Stimulated activated memory B cell treated with anti-CD40 and anti-IgM and Interleukin-4, amounts not matched to agents 10 μg/mL and 1 μg/mL and 100 μg/mL, for 72 hours (primary cell): ENCODE measurements at regions not wholly inside any gene's neighbourhood (a gene's known extent, or its start where the extent isn't known, plus 50 kb on each side); places are given as distances from the start of the nearest gene placed in this dataset.

Experiments used
- ATAC-seq: fragments of 150-1000 bp; cut with Tn5 transposase; 2 replicates; pipeline ENCODE4 v1.10.0; 2021
- H3K27ac Mint-ChIP-seq: one replicate; pipeline ENCODE4 v1.8.0; 2022; ENCODE audit warnings: mild to moderate bottlenecking, mixed read lengths
- H3K27me3 Mint-ChIP-seq: one replicate; pipeline ENCODE4 v1.8.0; 2022; ENCODE audit warnings: mixed read lengths
- H3K36me3 Mint-ChIP-seq: one replicate; pipeline ENCODE4 v1.8.0; 2022; ENCODE audit warnings: mixed read lengths
- H3K4me1 Mint-ChIP-seq: one replicate; pipeline ENCODE4 v1.8.0; 2022; ENCODE audit warnings: mixed read lengths
- H3K4me3 Mint-ChIP-seq: one replicate; pipeline ENCODE4 v1.8.0; 2022; ENCODE audit warnings: mild to moderate bottlenecking, moderate library complexity, mixed read lengths
- H3K9me3 Mint-ChIP-seq: one replicate; pipeline ENCODE4 v1.8.0; 2022; ENCODE audit warnings: mixed read lengths

GRCh38 chr14:101196051-101196712 is 292.7 kb upstream of the RTL1 start:
- H3K4me1 Mint-ChIP-seq: no peaks in the 10 kb centered on the region
- no peak overlapping the region for H3K27ac Mint-ChIP-seq
- H3K4me3 Mint-ChIP-seq: no peak overlapping the region
- no peak for ATAC-seq
- no peaks in the 10 kb centered on the region for H3K36me3 Mint-ChIP-seq
- peaks cover 3% of the 10 kb centered on the region for H3K9me3 Mint-ChIP-seq
- H3K27me3 Mint-ChIP-seq: no peaks in the 10 kb centered on the region

GRCh38 chr14:101196795-101197590 is 293.5 kb upstream of the RTL1 start:
- Mint-ChIP-seq H3K36me3 (no peaks in the 10 kb centered on the region), H3K9me3 (peaks cover 5% of the 10 kb centered on the region), H3K4me1 (no peaks in the 10 kb centered on the region), H3K27me3 (no peaks in the 10 kb centered on the region), H3K27ac (no peak overlapping the region), H3K4me3 (no peak overlapping the region)
- ATAC-seq: no peak

- peaks cover 5% of the 10 kb centered on the region for H3K9me3 Mint-ChIP-seq
- H3K4me3 Mint-ChIP-seq: no peak overlapping the region
- no peak for ATAC-seq
- H3K36me3 Mint-ChIP-seq: no peaks in the 10 kb centered on the region
- no peaks in the 10 kb centered on the region for H3K27me3 Mint-ChIP-seq
- no peak overlapping the region for H3K27ac Mint-ChIP-seq
- H3K4me1 Mint-ChIP-seq: no peaks in the 10 kb centered on the region
Observed at GRCh38 chr14:101197595-101198397, 294.3 kb upstream of the RTL1 start.

GRCh38 chr14:101198398-101199027 is 295.0 kb upstream of the RTL1 start:
- peaks cover 11% of the 10 kb centered on the region for H3K9me3 Mint-ChIP-seq
- H3K27me3 Mint-ChIP-seq: no peaks in the 10 kb centered on the region
- no peak overlapping the region for H3K27ac Mint-ChIP-seq
- H3K36me3 Mint-ChIP-seq: no peaks in the 10 kb centered on the region
- no peak overlapping the region for H3K4me3 Mint-ChIP-seq
- no peak for ATAC-seq
- H3K4me1 Mint-ChIP-seq: no peaks in the 10 kb centered on the region

GRCh38 chr14:101199028-101199770 is 295.7 kb upstream of the RTL1 start:
- no peaks in the 10 kb centered on the region for H3K4me1 Mint-ChIP-seq
- H3K9me3 Mint-ChIP-seq: peaks cover 16% of the 10 kb centered on the region
- H3K4me3 Mint-ChIP-seq: no peak overlapping the region
- H3K27ac Mint-ChIP-seq: no peak overlapping the region
- H3K36me3 Mint-ChIP-seq: no peaks in the 10 kb centered on the region
- ATAC-seq: no peak
- no peaks in the 10 kb centered on the region for H3K27me3 Mint-ChIP-seq

- no peak for ATAC-seq
- Mint-ChIP-seq H3K27me3 (no peaks in the 10 kb centered on the region), H3K36me3 (no peaks in the 10 kb centered on the region), H3K4me3 (no peak overlapping the region), H3K27ac (no peak overlapping the region), H3K9me3 (peaks cover 19% of the 10 kb centered on the region), H3K4me1 (no peaks in the 10 kb centered on the region)
Observed at GRCh38 chr14:101200008-101200649, 296.6 kb upstream of the RTL1 start.

- no peak for ATAC-seq
- H3K36me3 Mint-ChIP-seq: peaks cover 6% of the 10 kb centered on the region
- H3K27me3 Mint-ChIP-seq: no peaks in the 10 kb centered on the region
- peaks cover 25% of the 10 kb centered on the region for H3K9me3 Mint-ChIP-seq
- H3K4me1 Mint-ChIP-seq: no peaks in the 10 kb centered on the region
- no peak overlapping the region for H3K27ac Mint-ChIP-seq
- H3K4me3 Mint-ChIP-seq: no peak overlapping the region
Observed at GRCh38 chr14:101200650-101201516, 297.4 kb upstream of the RTL1 start.

- Mint-ChIP-seq H3K27ac (no peak overlapping the region), H3K36me3 (peaks cover 6% of the 10 kb centered on the region), H3K4me1 (no peaks in the 10 kb centered on the region), H3K4me3 (no peak overlapping the region), H3K27me3 (no peaks in the 10 kb centered on the region), H3K9me3 (peaks cover 29% of the 10 kb centered on the region)
- ATAC-seq: no peak
Observed at GRCh38 chr14:101201535-101202151, 298.1 kb upstream of the RTL1 start.

GRCh38 chr14:101202627-101203404 is 299.3 kb upstream of the RTL1 start:
- no peaks in the 10 kb centered on the region for H3K4me1 Mint-ChIP-seq
- peaks cover 6% of the 10 kb centered on the region for H3K36me3 Mint-ChIP-seq
- ATAC-seq: no peak
- no peak overlapping the region for H3K4me3 Mint-ChIP-seq
- no peaks in the 10 kb centered on the region for H3K27me3 Mint-ChIP-seq
- H3K27ac Mint-ChIP-seq: no peak overlapping the region
- peaks cover 37% of the 10 kb centered on the region for H3K9me3 Mint-ChIP-seq

GRCh38 chr14:101206556-101206955 is 303.0 kb upstream of the RTL1 start:
- Mint-ChIP-seq H3K36me3 (peaks cover 6% of the 10 kb centered on the region), H3K4me1 (no peaks in the 10 kb centered on the region), H3K4me3 (no peak overlapping the region), H3K27me3 (no peaks in the 10 kb centered on the region), H3K27ac (no peak overlapping the region), H3K9me3 (peaks cover 50% of the 10 kb centered on the region)
- no peak for ATAC-seq

GRCh38 chr14:101207041-101207440 is 303.5 kb upstream of the RTL1 start:
- Mint-ChIP-seq H3K4me1 (no peaks in the 10 kb centered on the region), H3K4me3 (no peak overlapping the region), H3K36me3 (peaks cover 6% of the 10 kb centered on the region), H3K27me3 (no peaks in the 10 kb centered on the region), H3K27ac (no peak overlapping the region), H3K9me3 (peaks cover 54% of the 10 kb centered on the region)
- no peak for ATAC-seq

GRCh38 chr14:101207897-101208296 is 304.4 kb upstream of the RTL1 start:
- no peak for ATAC-seq
- Mint-ChIP-seq H3K4me3 (no peak overlapping the region), H3K4me1 (no peaks in the 10 kb centered on the region), H3K36me3 (peaks cover 6% of the 10 kb centered on the region), H3K9me3 (peaks cover 57% of the 10 kb centered on the region), H3K27ac (no peak overlapping the region), H3K27me3 (no peaks in the 10 kb centered on the region)

GRCh38 chr14:101209594-101209993 is 306.1 kb upstream of the RTL1 start:
- H3K27me3 Mint-ChIP-seq: no peaks in the 10 kb centered on the region
- no peak overlapping the region for H3K4me3 Mint-ChIP-seq
- H3K9me3 Mint-ChIP-seq: peaks cover 46% of the 10 kb centered on the region
- H3K36me3 Mint-ChIP-seq: peaks cover 6% of the 10 kb centered on the region
- H3K27ac Mint-ChIP-seq: no peak overlapping the region
- ATAC-seq: no peak
- H3K4me1 Mint-ChIP-seq: no peaks in the 10 kb centered on the region
